ENCODE measurements at regions not wholly inside any gene's neighbourhood (a gene's known extent, or its start where the extent isn't known, plus 50 kb on each side); places are given as distances from the start of the nearest gene placed in this dataset.

- no peak for DNase-seq (ENCODE audit: low read depth)
- no peak overlapping the region for H3K4me3 ChIP-seq (ENCODE audit: low read depth, low read length)
- FAIRE-seq = no peak
- no peak for TF ChIP-seq CTCF (IDR thresholded peaks at IDR 0.05; ENCODE audit: insufficient read depth, low read length, severe bottlenecking)
- H3K27me3 ChIP-seq (ENCODE audit: control insufficient read depth, insufficient read depth, low read length) = no peaks in the 10 kb centered on the region
- no peaks in the 10 kb centered on the region for H3K36me3 ChIP-seq (ENCODE audit: control insufficient read depth, insufficient read depth, low read length)
These were observed 368.1 kb upstream of the TMTC1 start for GRCh38 chr12:30151831-30152230.

DNA sequence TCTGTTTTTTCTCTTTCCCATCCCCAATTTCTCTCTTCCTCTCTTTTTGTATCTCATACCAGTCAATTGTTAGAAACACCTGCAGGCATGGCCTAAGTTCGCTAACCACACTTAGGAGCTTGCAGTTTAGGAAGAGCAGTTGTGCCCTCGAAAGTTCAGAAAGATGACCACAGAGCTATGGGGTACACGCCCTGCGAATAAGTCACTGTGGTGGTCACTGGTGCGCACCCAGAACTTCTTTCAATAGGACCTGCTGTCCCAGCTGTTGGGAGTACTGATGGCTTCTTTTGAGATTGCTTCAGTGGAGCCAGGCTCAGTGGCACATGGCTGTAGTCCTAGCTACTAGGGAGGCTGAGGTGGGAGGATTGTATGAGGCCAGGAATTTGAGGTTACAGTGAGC, 362.8 kb upstream of the TMTC1 start:
- Histone ChIP-seq H3K27me3 (ENCODE audit: control insufficient read depth, insufficient read depth, low read length) (no peaks in the 10 kb centered on the region), H3K36me3 (ENCODE audit: control insufficient read depth, insufficient read depth, low read length) (no peaks in the 10 kb centered on the region), H3K4me3 (ENCODE audit: low read depth, low read length) (no peak overlapping the region)
- DNase-seq (ENCODE audit: low read depth) (no peak), FAIRE-seq (no peak)
- TF ChIP-seq CTCF (IDR thresholded peaks at IDR 0.05; ENCODE audit: insufficient read depth, low read length, severe bottlenecking) = no peak

- DNase-seq (ENCODE audit: low read depth) (no peak), FAIRE-seq (no peak)
- TF ChIP-seq CTCF (IDR thresholded peaks at IDR 0.05; ENCODE audit: insufficient read depth, low read length, severe bottlenecking) = no peak
- no peaks in the 10 kb centered on the region for H3K36me3 ChIP-seq (ENCODE audit: control insufficient read depth, insufficient read depth, low read length)
- no peak overlapping the region for H3K4me3 ChIP-seq (ENCODE audit: low read depth, low read length)
- H3K27me3 ChIP-seq (ENCODE audit: control insufficient read depth, insufficient read depth, low read length) = no peaks in the 10 kb centered on the region
These were observed 361.9 kb upstream of the TMTC1 start for GRCh38 chr12:30145684-30146032.

DNA sequence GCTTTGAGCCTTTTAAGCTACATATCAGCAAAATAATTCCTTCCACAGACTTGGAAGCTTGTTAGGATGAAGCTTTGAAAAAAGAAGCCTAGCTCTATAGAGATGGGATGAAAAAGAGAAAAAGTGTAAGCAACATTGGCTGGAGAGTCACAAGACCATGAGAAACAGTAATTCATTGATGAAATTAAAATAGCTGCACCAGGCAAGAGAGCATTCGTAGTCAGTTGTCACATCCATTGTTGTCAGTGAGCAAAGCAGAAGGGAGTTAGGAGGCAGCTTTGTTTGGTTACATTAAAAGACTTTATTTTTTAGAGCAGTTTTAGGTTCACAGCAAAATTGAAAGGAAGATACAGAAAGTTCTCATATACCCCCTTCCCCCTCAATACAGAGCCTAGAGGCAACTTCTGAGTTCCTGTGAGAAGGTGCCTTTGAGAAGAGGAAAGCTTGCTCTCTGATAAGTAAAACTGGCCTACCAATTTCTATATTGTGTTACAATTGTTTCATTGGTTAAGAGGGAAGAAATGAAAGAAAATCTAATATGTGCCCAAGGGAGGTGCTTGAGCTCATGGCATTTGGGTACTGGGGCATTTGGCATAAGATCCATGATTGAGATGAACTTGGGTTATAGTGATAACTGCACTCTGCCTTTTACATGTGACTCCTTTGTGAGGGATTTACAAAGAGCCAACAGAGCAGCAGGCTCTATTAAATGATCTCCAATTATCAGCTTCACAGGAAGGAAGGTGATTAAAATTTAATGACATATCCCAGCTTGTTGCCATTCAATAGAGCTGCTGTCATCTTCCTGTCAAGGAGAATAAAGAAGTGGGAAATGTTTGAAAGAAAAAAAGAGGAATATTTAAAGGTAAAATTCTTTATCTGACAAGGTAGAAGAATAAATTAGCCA, 361.3 kb upstream of the TMTC1 start:
- Histone ChIP-seq H3K4me3 (ENCODE audit: low read depth, low read length) (no peak overlapping the region), H3K27me3 (ENCODE audit: control insufficient read depth, insufficient read depth, low read length) (no peaks in the 10 kb centered on the region), H3K36me3 (ENCODE audit: control insufficient read depth, insufficient read depth, low read length) (no peaks in the 10 kb centered on the region)
- FAIRE-seq (no peak), DNase-seq (ENCODE audit: low read depth) (no peak)
- no peak for TF ChIP-seq CTCF (IDR thresholded peaks at IDR 0.05; ENCODE audit: insufficient read depth, low read length, severe bottlenecking)

DNA sequence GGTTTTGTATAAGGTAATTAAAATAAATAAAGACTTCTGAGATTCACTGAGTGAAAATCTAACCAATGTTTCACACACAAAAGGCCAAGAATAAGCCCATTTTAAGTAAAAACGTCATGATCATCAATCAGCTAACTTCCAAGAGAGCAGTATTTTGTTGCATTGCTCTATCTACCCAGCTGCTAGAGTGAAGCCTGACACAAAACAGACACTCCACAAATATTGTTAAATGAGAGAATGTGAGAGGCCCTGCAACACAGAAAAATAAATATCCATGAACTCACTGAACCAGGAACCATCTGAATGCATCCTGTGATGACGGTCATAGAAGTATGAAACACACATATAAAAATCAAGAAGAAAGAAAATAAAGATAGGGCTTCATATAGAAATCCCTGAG, 358.6 kb upstream of the TMTC1 start:
- H3K36me3 ChIP-seq (ENCODE audit: control insufficient read depth, insufficient read depth, low read length) = no peaks in the 10 kb centered on the region
- DNase-seq (ENCODE audit: low read depth) (no peak), FAIRE-seq (no peak)
- no peaks in the 10 kb centered on the region for H3K27me3 ChIP-seq (ENCODE audit: control insufficient read depth, insufficient read depth, low read length)
- no peak overlapping the region for H3K4me3 ChIP-seq (ENCODE audit: low read depth, low read length)
- TF ChIP-seq CTCF (IDR thresholded peaks at IDR 0.05; ENCODE audit: insufficient read depth, low read length, severe bottlenecking) = no peak

DNA sequence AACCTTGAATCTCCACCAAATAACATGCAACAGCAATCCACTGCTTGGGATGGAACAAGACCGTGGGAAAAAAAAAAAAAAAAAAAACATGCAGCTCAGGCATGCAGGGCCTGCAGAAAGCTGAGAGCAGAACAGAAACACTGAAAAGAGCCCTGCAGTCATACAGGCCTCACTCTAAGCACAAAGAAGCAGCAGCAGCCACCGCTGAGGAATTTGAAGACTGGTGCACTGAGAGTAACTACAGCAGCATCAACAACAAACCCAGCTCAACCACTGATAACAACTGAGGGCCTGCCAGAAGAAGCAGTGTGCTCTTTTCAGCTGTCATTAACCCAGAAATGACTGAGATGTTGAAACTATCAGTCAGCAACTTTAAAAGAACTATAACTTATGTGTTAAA, 354.7 kb upstream of the TMTC1 start:
- Histone ChIP-seq H3K27me3 (ENCODE audit: control insufficient read depth, insufficient read depth, low read length) (no peaks in the 10 kb centered on the region), H3K4me3 (ENCODE audit: low read depth, low read length) (no peak overlapping the region), H3K36me3 (ENCODE audit: control insufficient read depth, insufficient read depth, low read length) (no peaks in the 10 kb centered on the region)
- DNase-seq (ENCODE audit: low read depth) = no peak
- TF ChIP-seq CTCF (IDR thresholded peaks at IDR 0.05; ENCODE audit: insufficient read depth, low read length, severe bottlenecking) = no peak
- FAIRE-seq = no peak
